SK-N-SH treated with all-trans-retinoic acid at 6 μM for 48 hours (cell line): ENCODE measurements at regions not wholly inside any gene's neighbourhood (a gene's known extent, or its start where the extent isn't known, plus 50 kb on each side); places are given as distances from the start of the nearest gene placed in this dataset.

Source experiments
- ARNTL ChIP-seq: fragments of 450-650 bp; formaldehyde crosslinking; IDR thresholded peaks from 2 replicates; pipeline ENCODE4 v1.5.0; 2020; ENCODE audit warnings: low read depth, mild to moderate bottlenecking, moderate library complexity, borderline replicate concordance
- BACH2 ChIP-seq: fragments of 250-450 bp; sonication (Bioruptor Pico); IDR thresholded peaks from 2 replicates; pipeline ENCODE4 v1.9.0; 2021; ENCODE audit warnings: mild to moderate bottlenecking, borderline replicate concordance
- ESRRG ChIP-seq: fragments of 250-450 bp; sonication (Bioruptor Pico); IDR thresholded peaks from 2 replicates; pipeline ENCODE4 v1.6.1; 2021; ENCODE audit warnings: mild to moderate bottlenecking
- PATZ1 ChIP-seq: fragments of 250-450 bp; sonication (Bioruptor Pico); IDR thresholded peaks from 2 replicates; pipeline ENCODE4 v1.8.0; 2020; ENCODE audit warnings: mild to moderate bottlenecking, moderate library complexity, borderline replicate concordance
- PPARA ChIP-seq: fragments of 250-450 bp; sonication (Bioruptor Pico); IDR thresholded peaks from 2 replicates; pipeline ENCODE4 v1.5.0; 2020; ENCODE audit warnings: mild to moderate bottlenecking, borderline replicate concordance
- RARB ChIP-seq: fragments of 250-450 bp; sonication (Bioruptor Pico); IDR thresholded peaks from 2 replicates; pipeline ENCODE4 v1.8.0; 2021; ENCODE audit warnings: mild to moderate bottlenecking, moderate library complexity
- SNAI2 ChIP-seq: fragments of 250-450 bp; sonication (Bioruptor Pico); IDR thresholded peaks from 2 replicates; pipeline ENCODE4 v1.5.0; 2020; ENCODE audit warnings: mild to moderate bottlenecking, moderate library complexity
- TCF4 ChIP-seq: fragments of 250-450 bp; sonication (Bioruptor Pico); IDR thresholded peaks from 2 replicates; pipeline ENCODE4 v1.8.0; 2021; ENCODE audit warnings: mild to moderate bottlenecking, moderate library complexity, borderline replicate concordance
- ZFP3 ChIP-seq: fragments of 250-450 bp; sonication (Bioruptor Pico); IDR thresholded peaks from 2 replicates; pipeline ENCODE4 v1.5.0; 2020; ENCODE audit warnings: mild to moderate bottlenecking, moderate library complexity
- ZNF565 ChIP-seq: fragments of 450-650 bp; formaldehyde crosslinking; conservative IDR thresholded peaks from 2 replicates; pipeline ENCODE4 v1.5.0; 2020; ENCODE audit warnings: low read depth, mild to moderate bottlenecking, moderate library complexity
- ZNF70 ChIP-seq: fragments of 450-650 bp; formaldehyde crosslinking; IDR thresholded peaks from 2 replicates; pipeline ENCODE4 v1.5.0; 2020; ENCODE audit warnings: mild to moderate bottlenecking, moderate library complexity
- TF ChIP-seq, protein P1 (sequence below): fragments of 250-450 bp; sonication (Bioruptor Pico); IDR thresholded peaks from 2 replicates; pipeline ENCODE4 v1.5.1; 2020; ENCODE audit warnings: low read depth, mild to moderate bottlenecking, moderate library complexity

- TF ChIP-seq SNAI2 (CRISPR knock-in tag) (no peak), ESRRG (CRISPR knock-in tag) (no peak), ZFP3 (CRISPR knock-in tag) (no peak), ZNF565 (CRISPR knock-in tag) (no peak), ZNF70 (no peak), PATZ1 (CRISPR knock-in tag) (no peak), RARB (no peak), TCF4 (no peak), ARNTL (CRISPR knock-in tag) (no peak), PPARA (CRISPR knock-in tag) (no peak), BACH2 (no peak)
- TF ChIP-seq, protein P1, sequence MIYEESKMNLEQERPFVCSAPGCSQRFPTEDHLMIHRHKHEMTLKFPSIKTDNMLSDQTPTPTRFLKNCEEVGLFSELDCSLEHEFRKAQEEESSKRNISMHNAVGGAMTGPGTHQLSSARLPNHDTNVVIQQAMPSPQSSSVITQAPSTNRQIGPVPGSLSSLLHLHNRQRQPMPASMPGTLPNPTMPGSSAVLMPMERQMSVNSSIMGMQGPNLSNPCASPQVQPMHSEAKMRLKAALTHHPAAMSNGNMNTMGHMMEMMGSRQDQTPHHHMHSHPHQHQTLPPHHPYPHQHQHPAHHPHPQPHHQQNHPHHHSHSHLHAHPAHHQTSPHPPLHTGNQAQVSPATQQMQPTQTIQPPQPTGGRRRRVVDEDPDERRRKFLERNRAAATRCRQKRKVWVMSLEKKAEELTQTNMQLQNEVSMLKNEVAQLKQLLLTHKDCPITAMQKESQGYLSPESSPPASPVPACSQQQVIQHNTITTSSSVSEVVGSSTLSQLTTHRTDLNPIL (CRISPR knock-in tag), result no peak
Observed at GRCh38 chr2:223226264-223226663, 174.3 kb downstream of the KCNE4 start.
